ENCODE measurements at regions not wholly inside any gene's neighbourhood (a gene's known extent, or its start where the extent isn't known, plus 50 kb on each side); places are given as distances from the start of the nearest gene placed in this dataset.

DNA sequence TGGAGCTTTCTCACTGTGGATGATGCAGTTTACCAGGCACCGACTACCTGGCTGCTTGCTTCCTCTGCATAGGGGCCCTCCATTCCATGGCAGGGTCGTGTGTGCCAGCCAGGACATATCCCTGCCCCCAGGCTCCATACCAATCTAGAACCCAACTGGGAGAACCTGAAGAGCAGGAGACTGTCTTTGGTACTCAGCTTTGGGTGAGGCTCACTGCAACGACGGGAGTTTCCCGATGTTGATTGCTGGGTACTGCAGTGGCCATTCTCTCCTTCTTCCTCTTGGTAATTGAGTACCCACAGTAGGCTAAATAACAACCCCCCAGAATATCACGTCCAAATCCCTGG is 133.3 kb upstream of the SERTAD2 start:
- TF ChIP-seq, protein P1, sequence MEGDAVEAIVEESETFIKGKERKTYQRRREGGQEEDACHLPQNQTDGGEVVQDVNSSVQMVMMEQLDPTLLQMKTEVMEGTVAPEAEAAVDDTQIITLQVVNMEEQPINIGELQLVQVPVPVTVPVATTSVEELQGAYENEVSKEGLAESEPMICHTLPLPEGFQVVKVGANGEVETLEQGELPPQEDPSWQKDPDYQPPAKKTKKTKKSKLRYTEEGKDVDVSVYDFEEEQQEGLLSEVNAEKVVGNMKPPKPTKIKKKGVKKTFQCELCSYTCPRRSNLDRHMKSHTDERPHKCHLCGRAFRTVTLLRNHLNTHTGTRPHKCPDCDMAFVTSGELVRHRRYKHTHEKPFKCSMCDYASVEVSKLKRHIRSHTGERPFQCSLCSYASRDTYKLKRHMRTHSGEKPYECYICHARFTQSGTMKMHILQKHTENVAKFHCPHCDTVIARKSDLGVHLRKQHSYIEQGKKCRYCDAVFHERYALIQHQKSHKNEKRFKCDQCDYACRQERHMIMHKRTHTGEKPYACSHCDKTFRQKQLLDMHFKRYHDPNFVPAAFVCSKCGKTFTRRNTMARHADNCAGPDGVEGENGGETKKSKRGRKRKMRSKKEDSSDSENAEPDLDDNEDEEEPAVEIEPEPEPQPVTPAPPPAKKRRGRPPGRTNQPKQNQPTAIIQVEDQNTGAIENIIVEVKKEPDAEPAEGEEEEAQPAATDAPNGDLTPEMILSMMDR (IDR thresholded peaks at IDR 0.05; ENCODE audit: low read depth, low read length): no peak
- H3K36me3 ChIP-seq: no peaks in the 10 kb centered on the region
- no peaks in the 10 kb centered on the region for H3K27me3 ChIP-seq
- DNase-seq (ENCODE audit: low read depth in 1 of 2, low spot score in 1 of 2): no peak
- H3K4me1 ChIP-seq (ENCODE audit: low read depth): peaks cover 4% of the 10 kb centered on the region
- H3K4me3 ChIP-seq: no peak overlapping the region
- no peaks in the 10 kb centered on the region for H3K9me3 ChIP-seq (ENCODE audit: low read depth)
- H3K27ac ChIP-seq: no peak overlapping the region

DNA sequence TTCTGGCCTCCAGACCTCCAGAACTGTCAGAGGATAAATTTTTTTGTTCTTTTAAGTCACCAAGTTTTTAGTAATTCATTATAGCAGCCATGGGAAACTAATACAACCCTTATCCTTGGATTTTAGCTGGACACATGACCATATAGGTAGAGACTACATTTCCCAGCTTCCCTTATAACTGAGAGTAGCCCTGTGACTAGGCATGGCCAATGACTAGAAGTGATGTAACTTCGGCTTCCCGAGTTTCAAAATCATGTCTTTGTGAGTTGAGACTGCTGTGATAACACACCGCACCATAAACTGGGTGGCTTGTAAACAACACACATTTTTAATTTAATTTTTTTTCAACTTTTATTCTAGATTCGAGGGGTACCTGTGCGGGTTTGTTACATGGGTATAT is 134.0 kb upstream of the SERTAD2 start:
- Histone ChIP-seq H3K4me1 (ENCODE audit: low read depth) (peaks cover 4% of the 10 kb centered on the region), H3K9me3 (ENCODE audit: low read depth) (no peaks in the 10 kb centered on the region), H3K27me3 (no peaks in the 10 kb centered on the region), H3K27ac (no peak overlapping the region), H3K36me3 (no peaks in the 10 kb centered on the region), H3K4me3 (no peak overlapping the region)
- DNase-seq (ENCODE audit: low read depth in 1 of 2, low spot score in 1 of 2): peak in 1 of 2 donors; percentile 63
- TF ChIP-seq, protein P1 (IDR thresholded peaks at IDR 0.05; ENCODE audit: low read depth, low read length): no peak

DNA sequence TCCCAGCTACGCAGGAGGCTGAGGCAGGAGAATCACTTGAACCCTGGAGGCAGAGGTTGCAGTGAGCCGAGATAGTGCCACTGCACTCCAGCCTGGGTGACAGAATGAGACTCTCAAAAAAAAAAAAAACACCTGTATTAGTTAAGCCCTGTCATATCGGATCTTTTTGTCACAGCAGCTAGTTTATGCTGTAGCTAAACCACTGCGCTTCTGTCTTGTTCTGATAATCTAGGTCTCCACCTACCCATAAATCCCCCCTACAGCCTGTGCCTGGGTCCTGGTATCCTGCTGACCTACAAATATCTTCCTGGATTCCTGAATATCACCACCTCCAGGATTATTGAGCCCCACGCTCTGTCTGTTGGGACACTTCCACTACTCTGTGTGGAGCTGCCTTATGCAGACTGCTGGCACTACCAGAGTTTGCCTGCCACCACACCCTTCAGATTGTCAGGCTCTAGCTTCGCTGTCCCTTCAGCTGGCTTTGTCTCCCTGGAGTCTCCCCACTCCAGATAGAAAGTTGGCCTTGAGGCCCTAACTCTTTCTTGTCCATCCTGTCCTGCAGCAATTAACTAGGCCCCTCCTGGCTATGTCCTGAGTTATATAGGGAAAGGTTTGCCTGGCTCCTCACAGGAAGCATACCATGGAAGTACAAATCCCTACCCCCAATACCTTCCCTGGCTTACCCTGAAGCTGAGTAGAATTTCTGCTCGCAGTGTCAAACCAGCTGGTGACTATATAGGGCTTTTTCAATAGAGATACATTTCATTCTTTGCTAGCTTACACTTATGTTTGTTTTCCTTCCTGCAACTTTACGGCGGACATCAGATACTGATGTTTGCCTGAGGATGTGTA is 136.0 kb upstream of the SERTAD2 start:
- Histone ChIP-seq H3K27me3 (no peaks in the 10 kb centered on the region), H3K4me3 (no peak overlapping the region), H3K27ac (peak overlapping the region; percentile 55), H3K36me3 (no peaks in the 10 kb centered on the region), H3K9me3 (ENCODE audit: low read depth) (no peaks in the 10 kb centered on the region), H3K4me1 (ENCODE audit: low read depth) (peaks cover 4% of the 10 kb centered on the region)
- TF ChIP-seq, protein P1 (IDR thresholded peaks at IDR 0.05; ENCODE audit: low read depth, low read length): no peak
- no peak for DNase-seq (ENCODE audit: low read depth in 1 of 2, low spot score in 1 of 2)

DNA sequence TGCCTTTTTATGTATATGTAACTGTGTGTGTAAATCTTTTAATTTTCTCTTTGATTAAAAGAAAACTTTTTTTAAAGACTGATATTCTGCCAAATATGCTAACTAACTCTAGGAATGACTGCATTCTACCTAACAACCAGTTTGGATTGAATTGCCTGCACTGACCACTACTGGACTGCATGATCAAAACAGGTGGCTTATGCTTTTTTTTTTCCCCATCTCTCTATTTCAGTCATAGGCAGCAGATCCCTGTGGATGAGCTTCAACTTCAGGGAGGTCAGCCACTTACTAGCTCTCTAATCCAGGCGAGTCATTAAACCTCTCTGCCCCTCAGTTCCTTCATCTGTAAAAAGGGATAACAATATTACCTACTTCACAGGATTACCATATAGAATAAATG is 138.6 kb upstream of the SERTAD2 start:
- H3K4me1 ChIP-seq (ENCODE audit: low read depth): peaks cover 11% of the 10 kb centered on the region
- no peak overlapping the region for H3K4me3 ChIP-seq
- TF ChIP-seq, protein P1 (IDR thresholded peaks at IDR 0.05; ENCODE audit: low read depth, low read length): no peak
- H3K27me3 ChIP-seq: no peaks in the 10 kb centered on the region
- H3K27ac ChIP-seq: no peak overlapping the region
- no peaks in the 10 kb centered on the region for H3K36me3 ChIP-seq
- H3K9me3 ChIP-seq (ENCODE audit: low read depth): no peaks in the 10 kb centered on the region
- DNase-seq (ENCODE audit: low read depth in 1 of 2, low spot score in 1 of 2): no peak

DNA sequence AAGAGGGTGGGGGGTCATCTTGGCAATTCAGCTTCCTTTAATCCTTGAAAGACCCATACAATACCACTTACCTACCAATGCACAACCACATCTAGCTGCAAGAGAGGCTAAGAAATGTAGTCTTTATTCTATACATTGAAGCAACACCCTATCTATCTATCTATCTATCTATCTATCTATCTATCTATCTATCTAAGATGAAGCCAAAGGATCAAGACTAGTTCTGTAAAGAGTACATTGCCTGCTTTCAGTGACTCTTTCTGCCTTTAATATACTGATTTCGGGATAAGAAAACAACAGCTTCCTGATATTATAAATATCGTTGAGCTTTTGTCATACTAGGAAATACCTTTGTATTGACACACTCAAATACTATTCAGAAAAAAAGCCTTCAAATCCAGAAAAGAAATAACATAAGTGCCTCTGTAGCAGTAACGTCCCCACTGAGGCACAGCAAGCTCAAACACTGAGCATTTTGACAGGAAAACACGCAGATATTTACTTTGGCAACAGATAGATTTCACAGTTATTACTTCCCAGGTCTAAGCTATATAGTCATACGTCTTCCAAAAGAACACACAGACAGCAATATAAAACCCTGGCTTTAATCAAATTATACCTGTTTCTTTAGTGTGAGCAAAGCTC is 139.4 kb upstream of the SERTAD2 start:
- H3K27ac ChIP-seq: no peak overlapping the region
- peaks cover 11% of the 10 kb centered on the region for H3K4me1 ChIP-seq (ENCODE audit: low read depth)
- H3K4me3 ChIP-seq: no peak overlapping the region
- TF ChIP-seq, protein P1 (IDR thresholded peaks at IDR 0.05; ENCODE audit: low read depth, low read length): no peak
- no peaks in the 10 kb centered on the region for H3K27me3 ChIP-seq
- H3K9me3 ChIP-seq (ENCODE audit: low read depth): no peaks in the 10 kb centered on the region
- no peaks in the 10 kb centered on the region for H3K36me3 ChIP-seq
- DNase-seq (ENCODE audit: low read depth in 1 of 2, low spot score in 1 of 2): no peak
